GM10248 (cell line): ENCODE measurements at regions not wholly inside any gene's neighbourhood (a gene's known extent, or its start where the extent isn't known, plus 50 kb on each side); places are given as distances from the start of the nearest gene placed in this dataset.

Experiments
- CTCF ChIA-PET: fragments of 300-600 bp; sonication (Branson Sonifier 250); formaldehyde crosslinking; extraction: SDS; loops from one replicate; lab custom pipeline; 2021; ENCODE audit warnings: antibody characterized with exemption; lab: Yijun Ruan, JAX
- POLR2A ChIA-PET: fragments of 350-650 bp; sonication (Branson Sonifier 250); formaldehyde crosslinking; extraction: SDS; loops from one replicate; lab custom pipeline; 2020; ENCODE audit warnings: antibody characterized with exemption; lab: Yijun Ruan, JAX
- DNase-seq: peaks from one replicate; pipeline ENCODE4 v3.0.0; 2012; ENCODE audit errors: extremely low spot score
- TF ChIP-seq, protein P1 (sequence below): IDR thresholded peaks from 2 replicates; pipeline ENCODE4 v1.5.1; 2012; ENCODE audit warnings: mild to moderate bottlenecking, low read depth; ENCODE audit errors: extremely low read depth, missing control alignments, control extremely low read depth

DNA sequence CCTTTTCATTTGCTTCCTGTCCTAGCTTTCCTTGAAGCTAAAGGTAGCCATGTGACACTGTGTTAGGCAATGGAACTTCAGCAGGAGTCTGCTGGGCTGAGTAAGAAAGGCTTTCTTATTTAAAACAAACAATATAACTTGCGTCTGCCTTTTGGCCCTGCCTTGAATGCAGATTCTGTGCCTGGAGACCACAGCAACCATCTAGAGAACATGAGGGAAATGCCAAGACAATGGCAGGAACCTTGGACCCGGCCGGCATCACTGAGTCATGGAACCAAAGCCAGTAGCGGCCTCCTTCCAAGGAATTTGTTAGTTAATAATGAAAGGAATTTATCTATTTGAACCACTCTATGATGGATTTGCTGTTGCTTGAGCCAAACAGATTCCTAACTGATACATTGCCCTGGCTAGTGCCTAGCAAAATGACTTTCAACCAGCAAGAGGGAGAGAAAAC is 207.5 kb upstream of the EPHA4 start:
- CTCF ChIA-PET: no interaction called here
- TF ChIP-seq, protein P1, sequence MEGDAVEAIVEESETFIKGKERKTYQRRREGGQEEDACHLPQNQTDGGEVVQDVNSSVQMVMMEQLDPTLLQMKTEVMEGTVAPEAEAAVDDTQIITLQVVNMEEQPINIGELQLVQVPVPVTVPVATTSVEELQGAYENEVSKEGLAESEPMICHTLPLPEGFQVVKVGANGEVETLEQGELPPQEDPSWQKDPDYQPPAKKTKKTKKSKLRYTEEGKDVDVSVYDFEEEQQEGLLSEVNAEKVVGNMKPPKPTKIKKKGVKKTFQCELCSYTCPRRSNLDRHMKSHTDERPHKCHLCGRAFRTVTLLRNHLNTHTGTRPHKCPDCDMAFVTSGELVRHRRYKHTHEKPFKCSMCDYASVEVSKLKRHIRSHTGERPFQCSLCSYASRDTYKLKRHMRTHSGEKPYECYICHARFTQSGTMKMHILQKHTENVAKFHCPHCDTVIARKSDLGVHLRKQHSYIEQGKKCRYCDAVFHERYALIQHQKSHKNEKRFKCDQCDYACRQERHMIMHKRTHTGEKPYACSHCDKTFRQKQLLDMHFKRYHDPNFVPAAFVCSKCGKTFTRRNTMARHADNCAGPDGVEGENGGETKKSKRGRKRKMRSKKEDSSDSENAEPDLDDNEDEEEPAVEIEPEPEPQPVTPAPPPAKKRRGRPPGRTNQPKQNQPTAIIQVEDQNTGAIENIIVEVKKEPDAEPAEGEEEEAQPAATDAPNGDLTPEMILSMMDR: no peak
- POLR2A ChIA-PET: no interaction called here
- no peak for DNase-seq

DNA sequence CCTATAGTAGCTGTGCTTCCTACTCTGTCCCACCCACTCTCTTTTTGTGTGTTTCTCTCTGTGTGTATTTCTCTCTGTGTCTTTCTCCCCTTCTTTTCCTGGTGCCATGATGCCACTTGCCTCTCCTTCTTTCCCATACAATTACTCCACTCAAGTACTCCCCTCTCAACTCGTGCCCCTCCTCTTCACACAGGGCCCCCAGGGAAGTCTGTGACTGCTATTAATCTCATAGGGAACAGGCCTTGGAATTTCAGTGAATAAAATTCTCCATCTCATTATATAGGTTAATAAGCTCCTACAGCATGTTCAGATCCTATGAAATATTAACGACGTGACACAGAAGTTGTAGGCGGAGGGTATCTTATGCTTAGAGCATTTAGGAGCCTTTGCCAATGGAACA is 205.9 kb upstream of the EPHA4 start:
- TF ChIP-seq, protein P1: no peak
- CTCF ChIA-PET: interaction anchor here (1.3 kb wide), 1 partner anchor 63 kb away, joined by 3 read pairs; no protein-coding TSS in a partner anchor
- DNase-seq: no peak
- POLR2A ChIA-PET: no interaction called here

DNA sequence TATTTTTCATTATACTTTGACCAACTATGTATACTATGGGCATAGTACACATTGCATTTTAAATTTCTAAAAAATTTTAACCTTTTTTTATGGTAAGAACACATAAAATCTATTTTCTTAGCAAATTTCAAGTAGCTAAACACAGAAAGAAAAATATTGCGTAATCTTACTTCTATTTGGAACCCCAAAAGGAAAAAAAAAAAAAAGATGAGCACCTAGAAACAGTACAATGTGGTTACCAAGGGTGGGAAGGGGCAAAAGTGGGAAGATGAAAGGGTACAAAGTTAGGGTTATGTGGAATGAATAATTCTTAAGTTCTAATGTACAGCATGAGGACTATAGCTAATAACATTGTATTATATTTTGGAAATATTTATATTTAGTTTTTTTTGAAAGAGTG is 205.0 kb upstream of the EPHA4 start:
- ChIA-PET POLR2A (no interaction called here), CTCF (no interaction called here)
- TF ChIP-seq, protein P1: no peak
- no peak for DNase-seq

DNA sequence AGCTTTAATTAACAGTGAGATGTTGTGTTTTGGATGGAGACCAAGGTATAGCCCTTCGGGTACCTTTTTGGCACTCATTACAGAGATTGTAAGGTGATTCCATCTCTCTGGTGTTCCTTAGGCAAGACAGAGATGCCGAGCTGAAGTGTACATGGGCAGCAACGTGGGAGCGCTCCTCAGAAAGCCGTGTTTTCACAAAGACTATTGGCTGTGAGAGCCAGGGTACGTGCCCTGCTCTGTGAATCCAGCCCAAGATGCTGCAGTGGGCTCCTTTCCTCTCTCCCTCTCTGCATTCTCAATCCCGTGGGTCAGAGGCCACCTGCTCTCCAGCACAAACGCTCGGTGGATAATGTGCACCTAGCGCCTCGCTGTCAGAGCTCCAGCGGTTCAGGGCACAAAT is 203.0 kb upstream of the EPHA4 start:
- ChIA-PET CTCF (no interaction called here), POLR2A (no interaction called here)
- no peak for DNase-seq
- TF ChIP-seq, protein P1: no peak

DNA sequence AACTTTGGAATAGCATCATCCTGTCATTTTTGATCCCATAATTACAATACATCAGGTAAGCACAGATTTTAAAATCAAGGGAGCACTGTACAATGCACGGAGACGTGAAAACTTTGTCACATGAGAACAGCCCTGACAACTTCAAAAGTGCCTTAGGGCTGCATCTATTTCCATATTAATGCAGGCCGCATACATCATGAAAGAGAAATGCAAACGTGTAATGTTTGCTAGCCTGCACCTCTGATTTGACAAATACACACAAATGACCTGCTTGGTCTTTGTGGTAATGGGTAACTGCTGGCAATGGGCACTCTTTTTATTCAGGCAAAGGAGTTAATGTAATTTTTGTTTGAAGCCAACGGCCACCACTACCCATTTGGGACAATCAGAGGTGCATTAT is 202.0 kb upstream of the EPHA4 start:
- DNase-seq: no peak
- POLR2A ChIA-PET: no interaction called here
- CTCF ChIA-PET: no interaction called here
- TF ChIP-seq, protein P1: no peak

DNA sequence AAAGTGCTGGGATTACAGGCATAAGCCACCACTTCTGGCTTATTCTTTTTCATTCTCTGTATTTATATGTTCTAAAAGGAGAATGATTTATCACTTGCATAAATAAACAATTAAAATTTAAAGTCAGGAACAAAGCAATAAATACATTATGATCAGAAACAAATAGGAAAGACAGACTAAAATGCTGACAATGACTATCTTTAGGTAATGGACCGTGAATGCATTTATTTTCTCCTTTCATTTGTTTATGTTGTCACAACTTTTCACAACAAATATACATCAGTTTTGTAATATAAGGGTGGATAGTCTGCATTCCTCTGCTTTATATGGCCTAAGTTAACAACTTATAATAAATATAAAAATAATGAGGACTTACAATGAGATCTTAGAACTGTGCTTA is 199.2 kb upstream of the EPHA4 start:
- no peak for DNase-seq
- CTCF ChIA-PET: no interaction called here

More for the DNA sequence above, 199.2 kb upstream of the EPHA4 start:
- POLR2A ChIA-PET: no interaction called here
- TF ChIP-seq, protein P1: no peak
